Endothelial cell of umbilical vein (primary cell): ENCODE measurements at regions not wholly inside any gene's neighbourhood (a gene's known extent, or its start where the extent isn't known, plus 50 kb on each side); places are given as distances from the start of the nearest gene placed in this dataset.

Experiments
- BruUV-seq: library from RNA; stranded (reverse); fragments of 400-500 nt; replicated peaks from 2 replicates; lab custom pipeline; 2021; lab: Mats Ljungman, UMichigan
- CTCF ChIA-PET: fragments of 300-600, 350-600 bp; sonication (Branson Sonifier 250); formaldehyde crosslinking; loops from one replicate; lab custom pipeline; 2021; ENCODE audit warnings: antibody characterized with exemption, inconsistent platforms; lab: Charles Lee
- POLR2A ChIA-PET: fragments of 300-600, 350-600 bp; sonication (Branson Sonifier 250); formaldehyde crosslinking; loops from one replicate; lab custom pipeline; 2021; ENCODE audit warnings: antibody characterized with exemption, inconsistent platforms; lab: Charles Lee
- DNase-seq: peaks from one replicate; pipeline ENCODE4 v3.0.0-alpha.2; 2011; ENCODE audit warnings: low read depth, low spot score
- FAIRE-seq: peaks from 2 replicates; lab custom pipeline; 2011; peaks lifted over from hg19 to GRCh38; lab: Jason Lieb, UNC
- H2AFZ ChIP-seq: 2 replicates; pipeline ENCODE4 v1.6.0; 2012; ENCODE audit warnings: low read depth, low read length, control low read depth, inconsistent platforms
- H3K27ac ChIP-seq: 2 replicates; pipeline ENCODE4 v1.5.1; 2011; ENCODE audit warnings: low read depth, mild to moderate bottlenecking, control low read depth, low read length, moderate library complexity; ENCODE audit not compliant: insufficient read depth
- H3K27me3 ChIP-seq, 2 experiments: 2 replicates each; pipeline versions ENCODE4 v1.6.0 to v1.6.1; 2011; ENCODE audit warnings: low read length in 2 of 2, mixed read lengths in 1 of 2; ENCODE audit not compliant: control insufficient read depth in 2 of 2, insufficient read depth in 2 of 2
- H3K36me3 ChIP-seq, 2 experiments: 2 replicates in 1 of 2; 3 replicates in 1 of 2; pipeline ENCODE4 v1.5.1; 2011; ENCODE audit warnings: low read length in 2 of 2, mild to moderate bottlenecking in 1 of 2, moderate library complexity in 1 of 2; ENCODE audit not compliant: control insufficient read depth in 2 of 2, insufficient read depth in 2 of 2; ENCODE audit errors: extremely low read depth in 1 of 2
- H3K4me1 ChIP-seq: 3 replicates; pipeline ENCODE4 v1.5.1; 2011; ENCODE audit warnings: mild to moderate bottlenecking, low read length; ENCODE audit not compliant: control insufficient read depth, insufficient read depth; ENCODE audit errors: extremely low read depth
- H3K4me2 ChIP-seq: 2 replicates; pipeline ENCODE4 v1.6.1; 2011; ENCODE audit warnings: low read length, control low read depth, mixed read lengths; ENCODE audit not compliant: insufficient read depth
- H3K4me3 ChIP-seq, 3 experiments: fragments of 200-600 bp in 1 of 3; sonication (generic), shearing (Covaris generic) in 1 of 3; replicated peaks in 1 of 3; 2 replicates each; pipeline ENCODE4 v1.5.1; 2011 to 2016; ENCODE audit warnings: control low read depth in 3 of 3, low read length in 3 of 3, mild to moderate bottlenecking in 2 of 3, inconsistent platforms in 1 of 3, low read depth in 1 of 3, moderate library complexity in 1 of 3; ENCODE audit not compliant: insufficient read depth in 1 of 3
- H3K79me2 ChIP-seq: 2 replicates; pipeline ENCODE4 v1.6.0; 2012; ENCODE audit warnings: low read length, inconsistent platforms; ENCODE audit not compliant: control insufficient read depth, insufficient read depth
- H3K9ac ChIP-seq: replicated peaks from 2 replicates; pipeline ENCODE3; 2011; ENCODE audit warnings: low read length, control low read depth; ENCODE audit not compliant: insufficient read depth; ENCODE audit errors: extremely low read depth
- H3K9me1 ChIP-seq: replicated peaks from 3 replicates; pipeline ENCODE4 v1.6.0; 2011; ENCODE audit warnings: mild to moderate bottlenecking, low read length; ENCODE audit not compliant: control insufficient read depth, insufficient read depth; ENCODE audit errors: extremely low read depth
- H3K9me3 ChIP-seq: replicated peaks from 2 replicates; pipeline ENCODE4 v1.5.1; 2012; ENCODE audit warnings: low read length, inconsistent platforms; ENCODE audit not compliant: control insufficient read depth, insufficient read depth
- H4K20me1 ChIP-seq: replicated peaks from 2 replicates; pipeline ENCODE3; 2011; ENCODE audit warnings: mild to moderate bottlenecking, low read length; ENCODE audit not compliant: control insufficient read depth, insufficient read depth; ENCODE audit errors: extremely low read depth
- EZH2 ChIP-seq: IDR thresholded peaks from 2 replicates; pipeline ENCODE4 v1.6.1; 2012; ENCODE audit warnings: borderline replicate concordance, low read depth, mild to moderate bottlenecking, moderate library complexity, low read length, inconsistent platforms; ENCODE audit not compliant: severe bottlenecking
- FOS ChIP-seq: IDR thresholded peaks from 2 replicates; pipeline ENCODE4 v1.6.1; 2011; ENCODE audit warnings: mild to moderate bottlenecking, low read length, moderate library complexity, borderline replicate concordance; ENCODE audit not compliant: insufficient read depth
- GATA2 ChIP-seq: IDR thresholded peaks from 2 replicates; pipeline ENCODE4 v1.7.0; 2011; ENCODE audit warnings: low read depth, mild to moderate bottlenecking, moderate library complexity, mixed read lengths, low read length; ENCODE audit not compliant: insufficient read length, insufficient read depth
- JUN ChIP-seq: IDR thresholded peaks from 2 replicates; pipeline ENCODE4 v1.6.1; 2011; ENCODE audit warnings: borderline replicate concordance, low read depth; ENCODE audit not compliant: insufficient read length, insufficient read depth
- MYC ChIP-seq: IDR thresholded peaks from one replicate; pipeline ENCODE4 v1.6.1; 2011; ENCODE audit warnings: mild to moderate bottlenecking, low read depth, low read length
- POLR2AphosphoS5 ChIP-seq: IDR thresholded peaks from 2 replicates; pipeline ENCODE4 v1.6.1; 2012; ENCODE audit warnings: low read depth, mild to moderate bottlenecking, control low read depth, low read length, moderate library complexity; ENCODE audit not compliant: insufficient read depth
- dilution Hi-C: fragments of 300-500 bp; cut with MboI; formaldehyde crosslinking; loops from one replicate; pipeline ENCODE4 v1.15.0; 2019; ENCODE audit warnings: low sequenced_read_pairs; ENCODE audit not compliant: extremely low pct_ligation_motif_present
- intact Hi-C: fragments of 100-400 bp; cut with micrococcal nuclease; formaldehyde crosslinking; loops from one replicate; pipeline ENCODE4 v1.10.0; 2022
- TF ChIP-seq, protein P1 (sequence below), 2 donors: IDR thresholded peaks; 1 replicate in 1 of 2; 2 replicates in 1 of 2; pipeline ENCODE4 v1.5.1; 2011; ENCODE audit warnings: low read length in 2 of 2, mild to moderate bottlenecking in 2 of 2, moderate library complexity in 2 of 2, control low read depth in 1 of 2, inconsistent platforms in 1 of 2, low read depth in 1 of 2; ENCODE audit not compliant: insufficient read depth in 1 of 2; ENCODE audit errors: extremely low read depth in 1 of 2

GRCh38 chr1:103194984-103195383 is 86.7 kb upstream of the COL11A1 start:
- H3K4me3 ChIP-seq = no peak overlapping the region
- DNase-seq = no peak
- H3K36me3 ChIP-seq = no peaks in the 10 kb centered on the region
- no peak for TF ChIP-seq JUN
- TF ChIP-seq FOS = no peak
- TF ChIP-seq MYC = no peak
- no peak for TF ChIP-seq POLR2AphosphoS5
- TF ChIP-seq GATA2 = no peak
- no peak for TF ChIP-seq EZH2
- no peak overlapping the region for H2AFZ ChIP-seq
- H3K9me1 ChIP-seq = no peaks in the 10 kb centered on the region
- no TSS peak for BruUV-seq
- ChIA-PET POLR2A (no interaction called here), CTCF (no interaction called here)
- intact Hi-C loops (no loop called here), dilution Hi-C loops (no loop called here)
- no peaks in the 10 kb centered on the region for H4K20me1 ChIP-seq
- H3K79me2 ChIP-seq = no peaks in the 10 kb centered on the region
- no peaks in the 10 kb centered on the region for H3K4me1 ChIP-seq
- no peak overlapping the region for H3K27ac ChIP-seq
- H3K9ac ChIP-seq = no peak overlapping the region
- H3K4me2 ChIP-seq = no peak overlapping the region
- no peaks in the 10 kb centered on the region for H3K9me3 ChIP-seq
- no peak for FAIRE-seq
- no peaks in the 10 kb centered on the region for H3K27me3 ChIP-seq

DNA sequence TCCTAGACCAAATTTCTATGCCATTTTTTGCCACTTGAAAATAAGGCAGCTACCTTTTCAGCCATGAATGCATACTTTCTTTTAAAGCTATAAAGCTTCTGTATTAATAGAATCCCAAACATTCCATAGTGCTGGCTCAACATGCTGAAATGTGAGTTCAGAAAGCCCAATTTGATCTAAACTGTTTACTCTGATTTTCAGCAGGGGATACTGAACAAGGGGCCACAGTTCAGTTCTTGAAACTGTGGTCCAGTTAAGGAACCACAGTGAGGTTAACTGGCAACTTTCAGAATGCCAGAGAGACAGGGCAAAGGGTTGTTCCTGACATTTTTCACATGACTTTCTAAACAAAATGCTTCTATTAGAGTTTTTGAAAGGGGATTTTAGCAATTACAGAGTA is 85.7 kb upstream of the COL11A1 start:
- TF ChIP-seq JUN = no peak
- TF ChIP-seq, protein P1, sequence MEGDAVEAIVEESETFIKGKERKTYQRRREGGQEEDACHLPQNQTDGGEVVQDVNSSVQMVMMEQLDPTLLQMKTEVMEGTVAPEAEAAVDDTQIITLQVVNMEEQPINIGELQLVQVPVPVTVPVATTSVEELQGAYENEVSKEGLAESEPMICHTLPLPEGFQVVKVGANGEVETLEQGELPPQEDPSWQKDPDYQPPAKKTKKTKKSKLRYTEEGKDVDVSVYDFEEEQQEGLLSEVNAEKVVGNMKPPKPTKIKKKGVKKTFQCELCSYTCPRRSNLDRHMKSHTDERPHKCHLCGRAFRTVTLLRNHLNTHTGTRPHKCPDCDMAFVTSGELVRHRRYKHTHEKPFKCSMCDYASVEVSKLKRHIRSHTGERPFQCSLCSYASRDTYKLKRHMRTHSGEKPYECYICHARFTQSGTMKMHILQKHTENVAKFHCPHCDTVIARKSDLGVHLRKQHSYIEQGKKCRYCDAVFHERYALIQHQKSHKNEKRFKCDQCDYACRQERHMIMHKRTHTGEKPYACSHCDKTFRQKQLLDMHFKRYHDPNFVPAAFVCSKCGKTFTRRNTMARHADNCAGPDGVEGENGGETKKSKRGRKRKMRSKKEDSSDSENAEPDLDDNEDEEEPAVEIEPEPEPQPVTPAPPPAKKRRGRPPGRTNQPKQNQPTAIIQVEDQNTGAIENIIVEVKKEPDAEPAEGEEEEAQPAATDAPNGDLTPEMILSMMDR (IDR thresholded peaks at IDR 0.05; ENCODE audit: extremely low read depth in 1 of 2, insufficient read depth in 1 of 2, low read depth in 1 of 2, low read length in 2 of 2) = no peak
- Histone ChIP-seq H3K27ac (no peak overlapping the region), H3K4me1 (no peaks in the 10 kb centered on the region), H4K20me1 (no peaks in the 10 kb centered on the region), H3K79me2 (no peaks in the 10 kb centered on the region), H3K4me2 (no peak overlapping the region), H3K9me3 (no peaks in the 10 kb centered on the region), H3K36me3 (no peaks in the 10 kb centered on the region), H3K27me3 (no peaks in the 10 kb centered on the region), H3K4me3 (no peak overlapping the region), H3K9ac (no peak overlapping the region), H3K9me1 (no peaks in the 10 kb centered on the region), H2AFZ (no peak overlapping the region)
- no peak for FAIRE-seq
- no peak for DNase-seq
- POLR2A ChIA-PET = no interaction called here
- intact Hi-C loops (no loop called here), dilution Hi-C loops (no loop called here)
- BruUV-seq = no TSS peak
- CTCF ChIA-PET = no interaction called here
